K562 (cell line): ENCODE measurements at regions not wholly inside any gene's neighbourhood (a gene's known extent, or its start where the extent isn't known, plus 50 kb on each side); places are given as distances from the start of the nearest gene placed in this dataset.

Experiments
- ATAC-seq: fragments of 200-7000 bp; cut with Tn5 transposase; 3 replicates; pipeline ENCODE4 v1.9.1; 2020; ENCODE audit warnings: moderate library complexity
- BruUV-seq: library from RNA; stranded (reverse); fragments of 400-500 nt; replicated peaks from 2 replicates; lab custom pipeline; 2021; lab: Mats Ljungman, UMichigan
- CTCF ChIA-PET: fragments of 300-600 bp; formaldehyde crosslinking; extraction: SDS; loops from one replicate; lab custom pipeline; 2021; ENCODE audit warnings: low intra/inter-chr PET ratio; lab: Yijun Ruan, JAX
- POLR2A ChIA-PET: fragments of 300-600, 350-650 bp; sonication (Branson Sonifier 250); formaldehyde crosslinking; extraction: SDS; loops from one replicate; lab custom pipeline; 2021; ENCODE audit warnings: antibody characterized with exemption, inconsistent platforms; lab: Yijun Ruan, JAX
- DNase-seq, 4 experiments: peaks; one replicate each; pipeline versions ENCODE4 v3.0.0 to v3.0.0-alpha.2; 2011 to 2018; ENCODE audit warnings: low spot score in 3 of 4, mixed read lengths in 3 of 4; ENCODE audit errors: extremely low read depth in 1 of 4
- FAIRE-seq: peaks from 2 replicates; lab custom pipeline; 2011; peaks lifted over from hg19 to GRCh38; lab: Jason Lieb, UNC
- H2AFZ ChIP-seq: 2 replicates; pipeline ENCODE4 v1.6.0; 2011; ENCODE audit warnings: low read depth, low read length, control low read depth, inconsistent platforms
- H3K27ac ChIP-seq: fragments of 200-600 bp; 3 replicates; pipeline ENCODE4 v1.8.0; 2011; ENCODE audit warnings: low read depth, mild to moderate bottlenecking, control low read depth, inconsistent platforms, low read length, moderate library complexity, mixed read lengths; ENCODE audit errors: extremely low read depth
- H3K27me3 ChIP-seq, 2 experiments: fragments of 300-600 bp in 1 of 2; 2 replicates in 1 of 2; 3 replicates in 1 of 2; pipeline versions ENCODE4 v1.6.0 to v1.8.0; 2011; ENCODE audit warnings: inconsistent platforms in 2 of 2, low read length in 2 of 2, mild to moderate bottlenecking in 1 of 2, mixed read lengths in 1 of 2, moderate library complexity in 1 of 2; ENCODE audit not compliant: control insufficient read depth in 2 of 2, insufficient read depth in 2 of 2
- H3K36me3 ChIP-seq: fragments of 300-600 bp; 3 replicates; pipeline ENCODE4 v1.8.0; 2011; ENCODE audit warnings: mild to moderate bottlenecking, low read length, inconsistent platforms; ENCODE audit not compliant: control insufficient read depth, insufficient read depth
- H3K4me1 ChIP-seq, 2 experiments: fragments of 200-600 bp in 1 of 2; replicated peaks in 1 of 2; 2 replicates in 1 of 2; 3 replicates in 1 of 2; pipeline versions ENCODE4 v1.5.1 to v1.8.0; 2011; ENCODE audit warnings: inconsistent platforms in 2 of 2, low read length in 2 of 2, mild to moderate bottlenecking in 1 of 2, mixed read lengths in 1 of 2, moderate library complexity in 1 of 2; ENCODE audit not compliant: control insufficient read depth in 2 of 2, insufficient read depth in 2 of 2
- H3K4me2 ChIP-seq: 2 replicates; pipeline ENCODE4 v1.6.1; 2011; ENCODE audit warnings: low read length, control low read depth, inconsistent platforms, mixed read lengths; ENCODE audit not compliant: insufficient read depth
- H3K4me3 ChIP-seq: fragments of 200-600 bp; sonication (generic), shearing (Covaris generic); 2 replicates; pipeline ENCODE4 v1.5.1; 2016; ENCODE audit warnings: control low read depth, inconsistent platforms
- H3K79me2 ChIP-seq: fragments of 200-600 bp; 3 replicates; pipeline ENCODE4 v1.8.0; 2011; ENCODE audit warnings: low read length, inconsistent platforms; ENCODE audit not compliant: control insufficient read depth, insufficient read depth
- H3K9ac ChIP-seq, 2 experiments: 2 replicates each; pipeline versions ENCODE4 v1.6.0 to v1.6.1; 2011; ENCODE audit warnings: low read depth in 2 of 2, low read length in 2 of 2, control low read depth in 1 of 2, inconsistent platforms in 1 of 2, mild to moderate bottlenecking in 1 of 2, mixed read lengths in 1 of 2; ENCODE audit not compliant: insufficient read depth in 1 of 2
- H3K9me1 ChIP-seq: one replicate; pipeline ENCODE4 v1.6.0; 2011; ENCODE audit warnings: inconsistent platforms, mild to moderate bottlenecking, low read length, moderate library complexity; ENCODE audit not compliant: control insufficient read depth, insufficient read depth
- H3K9me3 ChIP-seq: replicated peaks from 2 replicates; pipeline ENCODE4 v1.5.1; 2011; ENCODE audit warnings: low read depth, low read length, inconsistent platforms; ENCODE audit not compliant: control insufficient read depth, insufficient read depth
- H4K20me1 ChIP-seq: replicated peaks from 2 replicates; pipeline ENCODE4 v1.6.1; 2011; ENCODE audit warnings: low read length, inconsistent platforms, mixed read lengths; ENCODE audit not compliant: control insufficient read depth, insufficient read depth
- CC2D1A ChIP-seq: fragments of 450-650 bp; IDR thresholded peaks from 2 replicates; pipeline ENCODE4 v1.6.1; 2017; ENCODE audit warnings: mild to moderate bottlenecking
- COPS2 ChIP-seq: fragments of 450-650 bp; conservative IDR thresholded peaks from 2 replicates; pipeline ENCODE4 v1.6.1; 2016; ENCODE audit warnings: mild to moderate bottlenecking, moderate library complexity
- GATAD2B ChIP-seq: fragments of 450-650 bp; IDR thresholded peaks from 2 replicates; pipeline ENCODE4 v1.6.1; 2017; ENCODE audit warnings: mild to moderate bottlenecking, borderline replicate concordance
- MBD2 ChIP-seq: sonication (generic); IDR thresholded peaks from 2 replicates; pipeline ENCODE4 v1.6.1; 2016; ENCODE audit warnings: low read depth, borderline replicate concordance
- MED1 ChIP-seq: sonication (generic); formaldehyde crosslinking; IDR thresholded peaks from 2 replicates; pipeline ENCODE4 v1.8.1; 2023; ENCODE audit warnings: missing genetic modification reagents, borderline replicate concordance
- NCOR1 ChIP-seq: fragments of 450-650 bp; IDR thresholded peaks from 2 replicates; pipeline ENCODE4 v1.6.1; 2016; ENCODE audit warnings: mild to moderate bottlenecking, moderate library complexity
- NR2F6 ChIP-seq: fragments of 450-650 bp; formaldehyde crosslinking; IDR thresholded peaks from 2 replicates; pipeline ENCODE4 v1.4.0; 2020; ENCODE audit warnings: mild to moderate bottlenecking
- OTX1 ChIP-seq: fragments of 450-650 bp; formaldehyde crosslinking; IDR thresholded peaks from 2 replicates; pipeline ENCODE4 v1.4.0; 2022; ENCODE audit warnings: mild to moderate bottlenecking
- SPI1 ChIP-seq: IDR thresholded peaks from 2 replicates; pipeline ENCODE4 v1.6.1; 2011; ENCODE audit warnings: low read depth, low read length, control low read depth, borderline replicate concordance
- TAF9B ChIP-seq: fragments of 450-650 bp; IDR thresholded peaks from 2 replicates; pipeline ENCODE4 v1.6.1; 2018; ENCODE audit warnings: mild to moderate bottlenecking; ENCODE audit not compliant: partially characterized antibody
- ZNF561 ChIP-seq: fragments of 450-650 bp; formaldehyde crosslinking; conservative IDR thresholded peaks from 2 replicates; pipeline ENCODE4 v1.4.0; 2020; ENCODE audit warnings: mild to moderate bottlenecking, moderate library complexity
- ZNF668 ChIP-seq: fragments of 250-450 bp; sonication (Bioruptor Pico); IDR thresholded peaks from 2 replicates; pipeline ENCODE4 v1.8.0; 2022; ENCODE audit warnings: mild to moderate bottlenecking, inconsistent platforms
- ZNF766 ChIP-seq: fragments of 200-800 bp; sonication (Bioruptor generic); conservative IDR thresholded peaks from 2 replicates; pipeline ENCODE4 v1.6.1; 2016; ENCODE audit warnings: missing genetic modification characterization, missing compliant biosample characterization
- WGBS: fragments of 100-300 bp; shearing (Covaris generic); methylation state at CpG from one replicate; pipeline ENCODE4 v1.1.6; 2016; ENCODE audit warnings: low coverage, mixed read lengths; ENCODE audit not compliant: insufficient coverage; ENCODE audit errors: missing lambda C conversion rate; 5-methylcytosine and 5-hydroxymethylcytosine counted together
- in situ Hi-C: fragments of 300-500 bp; cut with MboI; formaldehyde crosslinking; loops from 4 replicates; pipeline ENCODE4 v1.15.0; 2018; ENCODE audit warnings: inconsistent platforms, mixed read lengths
- intact Hi-C: fragments of 100-400 bp; cut with micrococcal nuclease; formaldehyde crosslinking; loops from 2 replicates; pipeline ENCODE4 v1.14.2; 2022
- TF ChIP-seq, protein P1 (sequence below): fragments of 250-450 bp; sonication (Bioruptor Pico); IDR thresholded peaks from 2 replicates; pipeline ENCODE4 v1.5.0; 2021

DNA sequence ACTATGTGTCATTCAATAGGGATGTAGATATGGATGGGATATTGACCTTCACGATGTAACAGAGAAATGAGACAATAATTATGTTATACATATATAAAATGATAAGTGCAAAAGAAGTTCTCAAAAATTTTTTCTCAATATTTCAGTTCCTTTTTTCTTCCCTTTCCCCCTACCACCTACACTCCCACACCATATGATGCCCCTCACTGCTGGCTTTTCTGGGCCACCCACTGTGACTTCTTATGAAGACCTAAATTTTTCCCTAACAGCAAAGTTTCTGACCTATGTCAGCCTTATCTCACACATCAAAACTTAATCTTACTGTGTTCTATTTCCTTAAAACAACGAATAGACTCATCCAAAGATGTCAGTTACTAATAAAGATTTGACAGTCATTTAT, 89.9 kb upstream of the MYLIP start:
- in situ Hi-C loops, result no loop called here
- H3K36me3 ChIP-seq, result no peaks in the 10 kb centered on the region; the same call in 2 of the 3 replicates
- no peak overlapping the region for H3K4me3 ChIP-seq
- H3K27me3 ChIP-seq, result no peaks in the 10 kb centered on the region
- no peaks in the 10 kb centered on the region for H3K79me2 ChIP-seq
- peaks cover 7 to 17% of the 10 kb centered on the region in 2 experiments for H3K4me1 ChIP-seq
- TF ChIP-seq GATAD2B, result no peak
- TF ChIP-seq, protein P1, sequence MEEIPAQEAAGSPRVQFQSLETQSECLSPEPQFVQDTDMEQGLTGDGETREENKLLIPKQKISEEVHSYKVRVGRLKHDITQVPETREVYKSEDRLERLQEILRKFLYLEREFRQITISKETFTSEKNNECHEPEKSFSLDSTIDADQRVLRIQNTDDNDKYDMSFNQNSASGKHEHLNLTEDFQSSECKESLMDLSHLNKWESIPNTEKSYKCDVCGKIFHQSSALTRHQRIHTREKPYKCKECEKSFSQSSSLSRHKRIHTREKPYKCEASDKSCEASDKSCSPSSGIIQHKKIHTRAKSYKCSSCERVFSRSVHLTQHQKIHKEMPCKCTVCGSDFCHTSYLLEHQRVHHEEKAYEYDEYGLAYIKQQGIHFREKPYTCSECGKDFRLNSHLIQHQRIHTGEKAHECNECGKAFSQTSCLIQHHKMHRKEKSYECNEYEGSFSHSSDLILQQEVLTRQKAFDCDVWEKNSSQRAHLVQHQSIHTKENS (CRISPR knock-in tag), result no peak
- TF ChIP-seq NR2F6 (CRISPR knock-in tag), result no peak
- no peak for TF ChIP-seq TAF9B
- TF ChIP-seq CC2D1A, result no peak
- no peak for TF ChIP-seq NCOR1
- TF ChIP-seq SPI1, result no peak
- TF ChIP-seq ZNF668 (CRISPR knock-in tag), result no peak
- no peak for TF ChIP-seq OTX1 (CRISPR knock-in tag)
- no peak for TF ChIP-seq COPS2
- no peak for TF ChIP-seq ZNF766 (CRISPR knock-in tag)
- TF ChIP-seq ZNF561 (CRISPR knock-in tag), result no peak
- no peak for TF ChIP-seq MED1 (CRISPR knock-in tag)
- no peak for TF ChIP-seq MBD2
- WGBS, result 47% methylated on average over 2 of the region's 2 CpGs
- POLR2A ChIA-PET, result interaction anchor here (1.3 kb wide), 1 partner anchor 90 kb away, joined by 5 read pairs; the partner anchor contains the start of gene MYLIP
- CTCF ChIA-PET, result no interaction called here
- BruUV-seq, result no TSS peak
- intact Hi-C loops, result loop anchor here (10.0 kb wide), 1 partner anchor 344 kb away; no protein-coding TSS in a partner anchor
- DNase-seq (no peak), FAIRE-seq (no peak), ATAC-seq (no peak)
- H3K4me2 ChIP-seq, result no peak overlapping the region
- H3K27ac ChIP-seq, result no peak overlapping the region
- H2AFZ ChIP-seq, result no peak overlapping the region
- H3K9me1 ChIP-seq, result no peaks in the 10 kb centered on the region
- no peaks in the 10 kb centered on the region for H4K20me1 ChIP-seq
- no peak overlapping the region for H3K9ac ChIP-seq
- H3K9me3 ChIP-seq, result peaks cover 19% of the 10 kb centered on the region
